ENCODE measurements at regions not wholly inside any gene's neighbourhood (a gene's known extent, or its start where the extent isn't known, plus 50 kb on each side); places are given as distances from the start of the nearest gene placed in this dataset.
"Not testable (repeated sequence)": the region's sequence is repeated elsewhere in the genome, so short reads cannot be mapped to it uniquely, and the experiment has no call there.

- DNase-seq: no peak
Observed at GRCh38 chr14:38973083-38973700, 129.8 kb downstream of the SEC23A start.

- DNase-seq: no peak
Observed at GRCh38 chr14:38972511-38972910, 130.5 kb downstream of the SEC23A start.

- DNase-seq: no peak
Observed at GRCh38 chr14:38971258-38971921, 131.6 kb downstream of the SEC23A start.

GRCh38 chr14:38964630-38965029, 138.4 kb downstream of the SEC23A start:
- no peak for DNase-seq

GRCh38 chr14:38960946-38961531, 142.0 kb downstream of the SEC23A start:
- DNase-seq: no peak

- no peak for DNase-seq
Observed at GRCh38 chr14:38959021-38959420, 144.0 kb downstream of the SEC23A start.

GRCh38 chr14:38958589-38958988, 144.4 kb downstream of the SEC23A start:
- no peak for DNase-seq

- no peak for DNase-seq
Observed at GRCh38 chr14:38951451-38951850, 151.6 kb downstream of the SEC23A start.

GRCh38 chr14:38950676-38951075, 152.4 kb downstream of the SEC23A start:
- no peak for DNase-seq

- no peak for DNase-seq
Observed at GRCh38 chr14:38948576-38948975, 154.5 kb downstream of the SEC23A start.

GRCh38 chr14:38948171-38948570, 154.9 kb downstream of the SEC23A start:
- DNase-seq: no peak

- no peak for DNase-seq
Observed at GRCh38 chr14:38947343-38947742, 155.7 kb downstream of the SEC23A start.

GRCh38 chr14:38944691-38945090, 158.3 kb downstream of the SEC23A start:
- no peak for DNase-seq

GRCh38 chr14:38941488-38941887, 161.5 kb downstream of the SEC23A start:
- no peak for DNase-seq

- not testable (repeated sequence) for DNase-seq
Observed at GRCh38 chr14:38932653-38933000, 170.4 kb downstream of the SEC23A start.

GRCh38 chr14:38931969-38932652, 170.9 kb downstream of the SEC23A start:
- no peak for DNase-seq

GRCh38 chr14:38930898-38931297, 172.1 kb downstream of the SEC23A start:
- no peak for DNase-seq

GRCh38 chr14:38930022-38930421, 173.0 kb downstream of the SEC23A start:
- DNase-seq: no peak

- DNase-seq: no peak
Observed at GRCh38 chr14:38929416-38929815, 173.6 kb downstream of the SEC23A start.

- DNase-seq: not testable (repeated sequence)
Observed at GRCh38 chr14:38921893-38922292, 181.1 kb downstream of the SEC23A start.

- DNase-seq: no peak
Observed at GRCh38 chr14:38915125-38915524, 187.9 kb downstream of the SEC23A start.

GRCh38 chr14:38910092-38910491, 192.9 kb downstream of the SEC23A start:
- DNase-seq: no peak

GRCh38 chr14:38904959-38905358, 198.1 kb downstream of the SEC23A start:
- DNase-seq: no peak

GRCh38 chr14:38901791-38902190, 201.2 kb downstream of the SEC23A start:
- DNase-seq: no peak
